NCI-H187 treated with DMSO at 0.1 percent for 48 hours (cell line): ENCODE measurements at regions not wholly inside any gene's neighbourhood (a gene's known extent, or its start where the extent isn't known, plus 50 kb on each side); places are given as distances from the start of the nearest gene placed in this dataset.
"Not testable (repeated sequence)": the region's sequence is repeated elsewhere in the genome, so short reads cannot be mapped to it uniquely, and the experiment has no call there.

Source experiments
- DNase-seq: peaks from one replicate; lab custom pipeline; 2025; lab: John Stamatoyannopoulos, UW

GRCh38 chr3:16769525-16769924 is 115.2 kb upstream of the PLCL2 start:
- DNase-seq: no peak

GRCh38 chr3:16770021-16770420 is 114.7 kb upstream of the PLCL2 start:
- no peak for DNase-seq

- no peak for DNase-seq
These were observed 114.0 kb upstream of the PLCL2 start for GRCh38 chr3:16770792-16771191.

- DNase-seq: not testable (repeated sequence)
These were observed 111.2 kb upstream of the PLCL2 start for GRCh38 chr3:16773594-16773993.

GRCh38 chr3:16774536-16774935 is 110.2 kb upstream of the PLCL2 start:
- not testable (repeated sequence) for DNase-seq

- no peak for DNase-seq
These were observed 99.8 kb upstream of the PLCL2 start for GRCh38 chr3:16784973-16785372.

GRCh38 chr3:16785465-16785864 is 99.3 kb upstream of the PLCL2 start:
- DNase-seq: no peak

GRCh38 chr3:16788440-16789056 is 96.2 kb upstream of the PLCL2 start:
- DNase-seq: no peak

GRCh38 chr3:16789344-16790120 is 95.2 kb upstream of the PLCL2 start:
- DNase-seq: no peak

GRCh38 chr3:16790432-16791400 is 94.0 kb upstream of the PLCL2 start:
- no peak for DNase-seq

GRCh38 chr3:16793321-16793720 is 91.4 kb upstream of the PLCL2 start:
- DNase-seq: no peak

GRCh38 chr3:16794257-16794656 is 90.5 kb upstream of the PLCL2 start:
- DNase-seq: no peak

GRCh38 chr3:16795581-16795980 is 89.2 kb upstream of the PLCL2 start:
- no peak for DNase-seq

- no peak for DNase-seq
These were observed 86.9 kb upstream of the PLCL2 start for GRCh38 chr3:16797831-16798230.

GRCh38 chr3:16798738-16799137 is 86.0 kb upstream of the PLCL2 start:
- no peak for DNase-seq

GRCh38 chr3:16800361-16800760 is 84.4 kb upstream of the PLCL2 start:
- no peak for DNase-seq

- no peak for DNase-seq
These were observed 83.5 kb upstream of the PLCL2 start for GRCh38 chr3:16801223-16801622.

GRCh38 chr3:16801698-16802097 is 83.1 kb upstream of the PLCL2 start:
- DNase-seq: no peak

- DNase-seq: no peak
These were observed 82.4 kb upstream of the PLCL2 start for GRCh38 chr3:16802389-16802788.

- no peak for DNase-seq
These were observed 81.7 kb upstream of the PLCL2 start for GRCh38 chr3:16803019-16803418.

GRCh38 chr3:16807391-16807790 is 77.4 kb upstream of the PLCL2 start:
- no peak for DNase-seq

GRCh38 chr3:16808393-16809107 is 76.2 kb upstream of the PLCL2 start:
- no peak for DNase-seq
